ENCODE measurements at regions not wholly inside any gene's neighbourhood (a gene's known extent, or its start where the extent isn't known, plus 50 kb on each side); places are given as distances from the start of the nearest gene placed in this dataset.

DNA sequence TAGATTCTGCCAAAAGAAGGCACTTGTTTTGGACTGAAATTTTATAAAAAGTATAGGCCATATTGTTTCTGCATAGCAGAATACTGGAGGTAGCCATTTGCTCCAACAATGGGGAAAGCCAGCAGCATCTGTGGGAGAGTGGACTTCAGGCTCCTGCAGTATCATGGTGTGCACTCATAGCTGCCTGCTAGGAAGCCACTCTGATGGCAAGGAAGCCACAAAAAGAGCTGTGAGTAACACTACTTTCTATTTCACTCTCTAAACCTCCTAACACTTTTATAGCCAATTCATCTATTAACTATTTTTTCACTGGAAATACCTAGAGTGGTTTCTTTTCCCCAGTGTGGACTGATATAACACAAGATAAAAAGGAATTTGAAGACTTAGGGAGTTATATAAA is 144.4 kb upstream of the KCNJ3 start:
- TF ChIP-seq, protein P1, sequence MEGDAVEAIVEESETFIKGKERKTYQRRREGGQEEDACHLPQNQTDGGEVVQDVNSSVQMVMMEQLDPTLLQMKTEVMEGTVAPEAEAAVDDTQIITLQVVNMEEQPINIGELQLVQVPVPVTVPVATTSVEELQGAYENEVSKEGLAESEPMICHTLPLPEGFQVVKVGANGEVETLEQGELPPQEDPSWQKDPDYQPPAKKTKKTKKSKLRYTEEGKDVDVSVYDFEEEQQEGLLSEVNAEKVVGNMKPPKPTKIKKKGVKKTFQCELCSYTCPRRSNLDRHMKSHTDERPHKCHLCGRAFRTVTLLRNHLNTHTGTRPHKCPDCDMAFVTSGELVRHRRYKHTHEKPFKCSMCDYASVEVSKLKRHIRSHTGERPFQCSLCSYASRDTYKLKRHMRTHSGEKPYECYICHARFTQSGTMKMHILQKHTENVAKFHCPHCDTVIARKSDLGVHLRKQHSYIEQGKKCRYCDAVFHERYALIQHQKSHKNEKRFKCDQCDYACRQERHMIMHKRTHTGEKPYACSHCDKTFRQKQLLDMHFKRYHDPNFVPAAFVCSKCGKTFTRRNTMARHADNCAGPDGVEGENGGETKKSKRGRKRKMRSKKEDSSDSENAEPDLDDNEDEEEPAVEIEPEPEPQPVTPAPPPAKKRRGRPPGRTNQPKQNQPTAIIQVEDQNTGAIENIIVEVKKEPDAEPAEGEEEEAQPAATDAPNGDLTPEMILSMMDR (conservative IDR thresholded peaks at IDR 0.05; ENCODE audit: low read length) = no peak
- no peak for TF ChIP-seq EZH2phosphoT487 (IDR thresholded peaks at IDR 0.05; ENCODE audit: borderline replicate concordance)

Data from Loucy (cell line).